Spleen (tissue), 11 donors: ENCODE measurements at regions not wholly inside any gene's neighbourhood (a gene's known extent, or its start where the extent isn't known, plus 50 kb on each side); places are given as distances from the start of the nearest gene placed in this dataset.

Experiments used
- DNase-seq: peaks from one replicate; pipeline ENCODE4 v3.0.0-alpha.2; 2020
- H3K27ac ChIP-seq, 8 donors: fragments of 200-600 bp; sonication (generic) in 7 of 8; 1 replicate in 4 of 8; 2 replicates in 4 of 8; pipeline versions ENCODE4 v1.5.0 to v1.8.0; 2016 to 2021; ENCODE audit warnings: inconsistent platforms in 4 of 8, mild to moderate bottlenecking in 4 of 8, moderate library complexity in 1 of 8
- H3K27me3 ChIP-seq, 7 donors: fragments of 200-600 bp; sonication (generic) in 6 of 7; replicated peaks in 1 of 7; 1 replicate in 4 of 7; 2 replicates in 3 of 7; pipeline versions ENCODE4 v1.5.0 to v1.8.0; 2016 to 2021; ENCODE audit warnings: inconsistent platforms in 3 of 7, mild to moderate bottlenecking in 1 of 7
- H3K36me3 ChIP-seq, 6 donors: fragments of 200-600 bp; sonication (generic) in 5 of 6; 1 replicate in 4 of 6; 2 replicates in 2 of 6; pipeline versions ENCODE4 v1.5.0 to v1.8.0; 2016 to 2021; ENCODE audit warnings: inconsistent platforms in 2 of 6
- H3K4me1 ChIP-seq, 6 donors: fragments of 200-600 bp; sonication (generic) in 5 of 6; 1 replicate in 3 of 6; 2 replicates in 3 of 6; pipeline versions ENCODE4 v1.5.0 to v1.8.0; 2016 to 2021; ENCODE audit warnings: inconsistent platforms in 3 of 6
- H3K4me3 ChIP-seq, 8 donors: fragments of 200-600 bp; sonication (generic) in 7 of 8; 1 replicate in 4 of 8; 2 replicates in 4 of 8; pipeline versions ENCODE4 v1.5.0 to v1.8.0; 2016 to 2021; ENCODE audit warnings: inconsistent platforms in 4 of 8, mild to moderate bottlenecking in 4 of 8, moderate library complexity in 2 of 8
- H3K9me3 ChIP-seq, 8 donors: fragments of 200-600 bp; sonication (generic) in 7 of 8; 1 replicate in 4 of 8; 2 replicates in 4 of 8; pipeline versions ENCODE4 v1.5.0 to v1.8.0; 2016 to 2021; ENCODE audit warnings: inconsistent platforms in 4 of 8
- CTCF ChIP-seq, 11 experiments: fragments of 200-600 bp in 7 of 11; fragments of 450-650 bp in 4 of 11; sonication (generic) in 4 of 11; IDR thresholded peaks in 8 of 11; conservative IDR thresholded peaks in 3 of 11; 1 replicate in 7 of 11; 2 replicates in 4 of 11; pipeline versions ENCODE4 v1.4.0 to v1.8.0; 2016 to 2021; ENCODE audit warnings: antibody characterized with exemption in 11 of 11, inconsistent platforms in 4 of 11, mild to moderate bottlenecking in 1 of 11
- POLR2A ChIP-seq, 3 donors: fragments of 450-650 bp; IDR thresholded peaks; one replicate each; pipeline ENCODE4 v1.5.1; 2017; ENCODE audit warnings: antibody characterized with exemption in 3 of 3, mild to moderate bottlenecking in 1 of 3
- POLR2AphosphoS5 ChIP-seq, 3 donors: sonication (generic); formaldehyde crosslinking; IDR thresholded peaks; one replicate each; pipeline ENCODE4 v1.5.1; 2017; ENCODE audit warnings: antibody characterized with exemption in 3 of 3
- WGBS, 5 donors: extraction: QIAGEN DNeasy Blood & Tissue Kit in 3 of 5; methylation state at CpG; one replicate each; pipeline versions ENCODE4 v1.1.5 to v1.1.7; 2013 to 2018; 5-methylcytosine and 5-hydroxymethylcytosine counted together
- intact Hi-C: fragments of 100-400 bp; cut with DNase I; formaldehyde crosslinking; loops from one replicate; pipeline ENCODE4 v1.15.0; 2023; ENCODE audit warnings: low total_unique reads
- donor health status: healthy with polysubstance abuse.
- donor health status: DM: no; HTN: no; CAD: no; lungs with moderate emphysema.
- donor health status: DM: no; HTN: no; CAD: no.
- donor health status: Bipolar disorder and iron deficiency.
- donor health status: healthy.
- donor health status: DM: no; HTN: no; CAD: no.
- donor health status: DM: yes; HTN: yes; CAD: no.

GRCh38 chr7:55690-56248 is 136.6 kb upstream of the FAM20C start:
- WGBS, 5 donors, result 81 to 89% (median 86%) methylated on average over 9 of the region's 9 CpGs
- peak; percentile 19 for DNase-seq

GRCh38 chr7:56291-56913 is 136.0 kb upstream of the FAM20C start:
- no peak for TF ChIP-seq POLR2A (IDR thresholded peaks at IDR 0.05)
- TF ChIP-seq POLR2AphosphoS5 (IDR thresholded peaks at IDR 0.05), result no peak
- no peak for TF ChIP-seq CTCF (IDR thresholded peaks at IDR 0.05 in 8 of 11, conservative IDR thresholded peaks at IDR 0.05 in 3 of 11)
- H3K27me3 ChIP-seq, result no peaks in the 10 kb centered on the region
- H3K9me3 ChIP-seq, result peaks cover 0 to 8% (median 0%) of the 10 kb centered on the region in 8 donors
- no peak overlapping the region for H3K4me3 ChIP-seq
- no peaks in the 10 kb centered on the region for H3K36me3 ChIP-seq
- H3K4me1 ChIP-seq, result peaks cover 0 to 6% (median 0%) of the 10 kb centered on the region in 6 donors
- no peak overlapping the region for H3K27ac ChIP-seq
- intact Hi-C loops, result no loop called here
- DNase-seq, result no peak
- 84 to 91% (median 87%) methylated on average over 18 of the region's 18 CpGs for WGBS, 5 donors

More at GRCh38 chr7:55690-56248, 136.6 kb upstream of the FAM20C start:
- Histone ChIP-seq H3K9me3 (peaks cover 0 to 8% (median 0%) of the 10 kb centered on the region in 8 donors), H3K36me3 (no peaks in the 10 kb centered on the region), H3K27me3 (no peaks in the 10 kb centered on the region), H3K4me1 (peaks cover 0 to 6% (median 0%) of the 10 kb centered on the region in 6 donors), H3K4me3 (no peak overlapping the region), H3K27ac (no peak overlapping the region)
- TF ChIP-seq POLR2AphosphoS5 (IDR thresholded peaks at IDR 0.05), result no peak
- TF ChIP-seq CTCF (IDR thresholded peaks at IDR 0.05 in 8 of 11, conservative IDR thresholded peaks at IDR 0.05 in 3 of 11), result no peak
- no peak for TF ChIP-seq POLR2A (IDR thresholded peaks at IDR 0.05)
- intact Hi-C loops, result no loop called here

GRCh38 chr7:57071-57470 is 135.3 kb upstream of the FAM20C start:
- TF ChIP-seq CTCF (IDR thresholded peaks at IDR 0.05 in 8 of 11, conservative IDR thresholded peaks at IDR 0.05 in 3 of 11), result no peak
- TF ChIP-seq POLR2A (IDR thresholded peaks at IDR 0.05), result no peak
- TF ChIP-seq POLR2AphosphoS5 (IDR thresholded peaks at IDR 0.05), result no peak
- no peaks in the 10 kb centered on the region for H3K27me3 ChIP-seq
- peaks cover 0 to 8% (median 0%) of the 10 kb centered on the region in 8 donors for H3K9me3 ChIP-seq
- no peak for DNase-seq
- 87 to 95% (median 92%) methylated on average over 7 to 8 of the region's 8 CpGs for WGBS, 5 donors
- no peaks in the 10 kb centered on the region for H3K36me3 ChIP-seq
- intact Hi-C loops, result no loop called here
- H3K27ac ChIP-seq, result no peak overlapping the region
- no peak overlapping the region for H3K4me3 ChIP-seq
- peaks cover 0 to 6% (median 0%) of the 10 kb centered on the region in 6 donors for H3K4me1 ChIP-seq

GRCh38 chr7:57482-58255 is 134.7 kb upstream of the FAM20C start:
- H3K27ac ChIP-seq, result no peak overlapping the region
- H3K27me3 ChIP-seq, result no peaks in the 10 kb centered on the region
- TF ChIP-seq POLR2AphosphoS5 (IDR thresholded peaks at IDR 0.05) (no peak), CTCF (IDR thresholded peaks at IDR 0.05 in 8 of 11, conservative IDR thresholded peaks at IDR 0.05 in 3 of 11) (no peak), POLR2A (IDR thresholded peaks at IDR 0.05) (no peak)
- 56 to 79% (median 60%) methylated on average over 7 to 9 of the region's 9 CpGs for WGBS, 5 donors
- H3K4me3 ChIP-seq, result no peak overlapping the region
- peaks cover 0 to 8% (median 0%) of the 10 kb centered on the region in 8 donors for H3K9me3 ChIP-seq
- H3K36me3 ChIP-seq, result no peaks in the 10 kb centered on the region
- peaks cover 0 to 8% (median 0%) of the 10 kb centered on the region in 6 donors for H3K4me1 ChIP-seq
- DNase-seq, result no peak
- intact Hi-C loops, result no loop called here
